Hippocampal formation (tissue), 2 donors: ENCODE measurements at regions not wholly inside any gene's neighbourhood (a gene's known extent, or its start where the extent isn't known, plus 50 kb on each side); places are given as distances from the start of the nearest gene placed in this dataset.
"Not testable (repeated sequence)": the region's sequence is repeated elsewhere in the genome, so short reads cannot be mapped to it uniquely, and the experiment has no call there.

Experiments
- DNase-seq, 2 donors: peaks; one replicate each; lab custom pipeline; 2025; lab: John Stamatoyannopoulos, UW

DNA sequence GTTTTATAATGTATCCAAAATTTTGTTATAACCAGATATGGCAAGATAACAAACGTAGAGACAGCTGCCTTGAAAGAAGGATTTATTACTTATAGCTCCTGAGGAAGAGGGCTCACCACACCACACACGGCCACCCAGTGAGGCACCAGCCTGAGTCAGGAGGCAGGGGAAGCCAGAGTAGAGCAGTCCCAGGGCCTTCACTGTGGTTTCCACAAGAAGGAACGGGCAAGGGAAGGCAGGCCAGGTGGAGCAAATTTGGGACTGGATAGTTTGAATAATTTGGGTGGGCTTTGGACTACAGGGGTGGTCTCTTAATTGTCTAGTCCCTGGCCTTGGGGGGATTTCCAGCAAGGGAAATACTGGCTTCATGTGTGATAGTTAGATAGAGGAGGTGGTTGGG lies 72.5 kb downstream of the RRAGC start:
- no peak for DNase-seq

DNA sequence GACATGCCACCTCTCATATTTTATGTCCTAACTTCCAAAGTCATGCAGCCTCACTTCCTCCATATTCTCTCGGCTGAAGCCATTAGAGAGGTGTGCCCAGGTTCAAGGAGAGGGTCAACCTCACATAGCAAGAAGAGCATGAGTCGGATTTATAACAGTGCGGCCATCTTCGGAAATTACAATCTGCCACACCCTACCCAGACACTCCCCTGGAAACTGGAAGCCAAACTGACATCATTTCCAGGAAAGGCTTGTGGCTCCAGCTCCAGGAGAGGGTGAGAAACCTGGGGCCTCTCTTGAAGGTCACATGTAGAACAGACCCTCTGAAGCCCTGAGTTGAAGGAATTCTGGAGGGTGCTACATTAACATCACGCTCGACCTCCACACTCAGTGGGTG lies 73.5 kb downstream of the RRAGC start:
- DNase-seq, result no peak

GRCh38 chr1:38785285-38786039 lies 74.1 kb downstream of the RRAGC start:
- DNase-seq, result no peak

DNA sequence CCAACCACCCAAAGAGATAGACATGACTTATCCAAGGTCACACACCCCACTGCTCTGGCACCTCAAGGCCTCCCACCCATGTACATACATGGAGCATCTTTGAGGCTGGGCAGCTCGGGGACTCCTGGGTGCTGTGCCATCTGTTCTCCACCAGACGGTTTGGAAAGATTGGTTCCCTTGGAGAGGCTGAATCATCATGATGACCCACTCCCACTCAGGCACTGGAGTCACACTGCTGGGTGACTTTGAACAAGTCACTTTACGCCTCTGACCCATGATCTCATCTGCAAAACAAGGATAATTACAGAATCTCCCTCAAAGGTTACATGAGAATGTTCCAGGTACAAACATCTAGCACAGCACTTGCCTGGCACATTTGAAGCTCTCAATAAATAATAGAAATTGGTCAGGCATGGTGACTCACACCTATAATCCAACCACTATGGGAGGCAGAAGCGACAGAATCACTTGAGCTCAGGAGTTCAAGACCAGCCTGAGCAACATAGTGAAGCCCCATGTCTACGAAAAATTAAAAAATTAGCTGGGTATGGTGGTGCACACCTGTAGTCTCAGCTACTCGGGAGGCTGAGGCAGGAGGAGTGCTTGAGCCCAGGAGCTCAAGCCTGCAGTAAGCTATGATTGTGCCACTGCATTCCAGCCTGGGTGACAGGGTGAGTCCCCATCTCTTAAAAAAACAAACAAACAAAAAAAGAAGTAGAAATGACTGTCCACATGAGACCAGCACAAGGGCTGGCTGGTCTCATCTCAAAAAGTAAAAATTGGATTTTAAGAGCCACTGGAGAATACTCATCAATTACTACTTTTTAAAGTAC lies 74.9 kb downstream of the RRAGC start:
- DNase-seq, result no peak

- peak in 1 of 2 donors; percentile 2 for DNase-seq
Measured at GRCh38 chr1:38783640-38784229, 75.8 kb downstream of the RRAGC start.

DNA sequence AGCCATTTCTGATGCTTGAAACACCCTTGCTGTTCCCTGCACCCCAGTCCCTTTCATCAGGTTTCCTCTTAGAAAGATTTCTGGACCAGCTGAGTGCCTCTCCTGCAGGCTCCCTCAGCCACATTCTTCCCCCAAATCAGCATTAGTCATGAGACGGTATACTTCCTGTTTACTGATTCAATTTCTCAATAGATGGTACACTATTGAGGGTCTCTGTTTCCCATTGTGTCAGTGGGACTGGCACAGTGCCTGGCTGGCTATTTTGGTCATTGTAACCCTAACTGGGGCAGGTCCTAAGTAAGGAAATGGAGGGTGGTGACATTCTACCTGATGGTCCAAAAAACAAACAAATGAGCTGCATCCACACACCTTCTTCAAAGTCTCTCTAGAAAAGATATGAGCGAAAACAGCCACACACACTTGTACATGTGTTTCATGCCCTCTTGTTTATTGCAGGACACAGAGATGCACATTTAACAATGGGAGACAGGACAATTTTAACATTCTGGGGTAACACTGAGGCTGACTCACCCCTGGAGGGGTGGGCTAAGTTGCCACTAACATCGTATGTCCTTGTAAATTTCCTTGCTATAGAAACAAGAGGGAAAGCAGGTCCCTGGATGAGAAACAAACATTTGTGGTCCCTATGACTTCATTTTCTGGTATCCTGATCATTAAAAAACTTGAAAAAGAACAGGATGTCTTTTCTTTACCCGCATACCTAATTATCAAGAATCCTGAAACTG lies 77.5 kb downstream of the RRAGC start:
- DNase-seq, result no peak

DNA sequence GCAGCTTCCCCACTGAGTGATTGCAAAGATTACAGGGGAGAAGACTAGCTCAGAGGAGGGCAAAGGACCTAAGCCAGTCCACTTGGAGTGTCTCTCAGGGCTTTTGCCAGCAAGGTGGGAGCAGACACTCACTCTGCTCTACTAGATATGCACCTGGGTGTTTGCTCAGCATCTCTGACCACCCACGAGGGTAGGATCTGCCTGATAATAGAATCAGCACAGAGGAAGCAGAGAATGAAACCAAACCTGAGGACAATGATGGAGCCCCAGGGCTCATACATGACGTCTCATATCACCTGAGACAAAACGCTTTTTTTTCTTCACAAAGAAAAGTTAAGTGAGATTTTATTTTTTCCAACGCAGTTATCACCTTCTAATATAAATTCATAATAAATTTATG lies 79.4 kb downstream of the RRAGC start:
- no peak for DNase-seq

DNA sequence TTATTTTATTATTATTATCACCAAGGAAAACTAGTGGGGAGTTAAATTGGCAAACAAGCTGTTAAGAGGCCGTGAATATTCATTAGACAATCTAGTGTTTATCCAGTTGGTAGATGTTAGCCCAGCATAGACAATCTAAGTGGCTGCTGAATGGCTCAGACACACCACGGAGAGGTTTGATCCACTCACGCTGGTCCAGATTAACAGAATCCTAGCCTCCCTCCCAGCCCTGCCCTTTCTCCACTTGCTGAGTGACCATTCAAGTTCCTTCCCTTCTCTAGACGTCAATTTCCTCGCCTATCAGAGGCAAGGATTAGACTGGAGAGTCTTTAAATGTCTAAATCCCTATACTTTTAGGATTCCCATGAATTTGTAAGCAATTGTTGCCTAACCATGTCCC lies 80.1 kb downstream of the RRAGC start:
- no peak for DNase-seq

DNA sequence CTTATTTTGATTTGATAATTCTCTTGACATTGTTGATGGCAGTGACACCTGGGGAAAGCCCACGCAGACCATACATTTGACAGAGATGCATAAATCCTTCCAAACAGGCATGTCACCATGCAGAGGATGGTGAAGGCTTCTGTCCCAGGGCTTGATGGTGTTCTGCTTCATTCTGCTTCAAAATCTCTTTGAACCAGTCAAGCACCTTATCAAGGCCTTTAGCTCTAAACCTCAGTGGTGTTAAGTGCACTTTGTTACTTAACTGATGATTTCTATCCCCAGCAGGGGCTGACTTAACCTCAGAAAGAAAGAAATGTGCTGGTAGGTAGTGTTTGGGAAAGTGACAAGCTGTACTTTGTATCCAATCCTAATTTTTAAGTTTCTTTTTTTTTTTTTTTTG lies 81.1 kb downstream of the RRAGC start:
- DNase-seq, result no peak

DNA sequence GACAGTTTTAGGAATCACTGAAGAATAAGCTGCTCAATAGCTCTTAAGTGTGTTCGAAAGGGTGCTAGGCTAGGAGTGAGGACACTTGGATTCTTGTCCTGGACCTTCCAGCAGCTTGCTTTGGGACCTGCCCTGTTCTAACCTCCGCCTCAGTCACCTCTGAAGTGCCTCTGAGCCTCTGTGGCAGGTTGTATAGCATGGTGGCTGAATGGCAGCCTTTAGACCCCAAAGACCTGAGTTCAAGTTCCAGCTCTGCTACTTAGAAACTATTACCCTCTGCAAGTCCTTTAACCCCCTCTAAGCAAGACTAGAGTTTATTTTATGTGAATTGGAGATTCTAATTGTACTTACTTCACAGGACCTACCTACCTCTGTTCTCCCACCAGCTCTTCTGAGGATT lies 81.5 kb downstream of the RRAGC start:
- DNase-seq, result no peak

GRCh38 chr1:38777464-38777957 lies 82.1 kb downstream of the RRAGC start:
- no peak for DNase-seq

GRCh38 chr1:38776466-38777065 lies 83.0 kb downstream of the RRAGC start:
- no peak for DNase-seq

DNA sequence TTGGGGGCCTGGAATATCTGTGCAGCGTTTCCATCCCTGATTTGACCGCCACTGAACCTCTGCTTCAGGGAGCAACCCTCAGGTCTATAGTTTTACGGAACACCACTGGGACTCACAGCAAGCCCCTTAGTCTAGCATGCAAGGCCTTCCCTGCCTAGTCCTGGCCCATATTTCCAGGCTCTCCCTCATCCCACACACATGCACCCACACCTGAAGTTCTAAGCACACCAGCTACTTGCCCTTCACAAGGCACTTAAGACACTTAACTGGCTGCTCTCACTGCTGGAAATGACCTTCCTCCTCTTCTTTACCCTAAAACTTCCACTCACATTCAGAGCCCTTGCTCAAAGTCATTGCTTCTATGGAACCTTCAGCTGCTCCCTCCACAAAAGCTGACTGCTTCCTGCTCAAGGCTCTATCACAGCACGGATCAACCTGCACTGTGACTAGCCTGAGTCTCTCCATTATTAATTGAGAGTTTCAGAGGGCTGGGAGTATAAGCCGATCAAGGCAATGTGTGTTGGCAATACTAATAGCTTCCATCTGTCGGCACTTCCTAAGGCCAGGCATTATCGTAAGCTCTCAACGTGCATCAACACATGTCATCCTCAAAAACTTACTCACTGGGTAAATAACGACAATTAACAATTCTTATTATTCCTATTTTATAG lies 84.3 kb downstream of the RRAGC start:
- DNase-seq, result no peak

- DNase-seq, result no peak
Measured at GRCh38 chr1:38773483-38773882, 86.1 kb downstream of the RRAGC start.

DNA sequence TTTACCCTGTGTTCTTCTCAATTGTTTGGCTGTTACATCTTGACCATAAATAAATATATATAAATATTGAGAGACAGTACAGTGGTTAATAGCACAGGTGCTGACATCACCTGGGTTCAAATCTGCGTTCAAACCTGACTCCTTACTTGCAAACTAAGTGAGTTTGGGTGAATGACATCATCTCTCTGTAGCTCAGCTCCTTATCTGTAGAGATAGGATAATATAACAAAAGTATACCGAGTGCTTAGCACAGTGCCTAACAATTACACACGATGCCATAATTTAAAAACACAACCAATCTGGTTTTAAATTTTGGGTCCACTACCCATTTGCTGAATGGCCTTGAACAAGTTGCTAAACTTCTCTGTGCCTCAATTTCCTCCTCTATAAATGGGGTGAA lies 86.6 kb downstream of the RRAGC start:
- DNase-seq, result no peak

GRCh38 chr1:38772026-38772425 lies 87.5 kb downstream of the RRAGC start:
- no peak for DNase-seq

GRCh38 chr1:38770516-38771173 lies 88.9 kb downstream of the RRAGC start:
- DNase-seq, result not testable (repeated sequence)

DNA sequence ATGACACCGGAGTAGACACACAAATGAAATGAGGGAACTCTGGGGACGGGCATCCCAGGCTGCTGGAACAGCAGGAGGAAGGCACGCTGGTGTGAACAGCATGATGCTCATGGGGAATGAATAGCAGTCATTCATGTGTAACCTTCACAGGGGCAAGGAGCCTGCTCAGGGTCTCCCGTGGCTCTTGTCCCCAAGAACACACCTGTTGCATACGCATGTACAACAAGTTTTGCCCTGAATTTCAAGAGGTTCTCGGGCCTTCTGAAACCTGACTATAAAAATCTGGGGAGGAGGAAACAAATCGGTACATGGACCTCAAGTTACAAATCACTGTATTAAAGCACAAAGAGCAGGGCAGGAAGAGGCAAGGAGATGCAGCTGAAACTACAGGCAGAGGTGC lies 93.4 kb downstream of the RRAGC start:
- no peak for DNase-seq

- no peak for DNase-seq
Measured at GRCh38 chr1:38763121-38763520, 96.5 kb downstream of the RRAGC start.

DNA sequence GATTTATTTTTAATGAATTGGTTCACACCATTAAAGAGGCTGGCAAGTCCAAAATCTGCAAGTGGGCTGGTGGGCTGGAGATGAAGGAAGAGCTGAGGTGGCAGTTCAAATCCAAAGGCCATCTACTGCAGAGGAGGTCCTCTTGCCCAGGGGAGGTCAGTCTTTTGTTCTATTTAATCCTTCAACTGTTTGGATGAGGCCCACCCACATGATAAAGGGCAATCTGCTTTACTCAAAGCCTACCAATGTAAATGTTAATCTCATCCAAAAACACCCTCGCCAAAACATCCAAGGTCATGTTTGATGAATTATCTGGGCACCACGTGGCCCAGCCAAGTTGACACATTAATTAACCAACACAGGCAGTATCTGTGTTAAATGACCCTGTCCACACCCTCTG lies 99.0 kb downstream of the RRAGC start:
- no peak for DNase-seq

DNA sequence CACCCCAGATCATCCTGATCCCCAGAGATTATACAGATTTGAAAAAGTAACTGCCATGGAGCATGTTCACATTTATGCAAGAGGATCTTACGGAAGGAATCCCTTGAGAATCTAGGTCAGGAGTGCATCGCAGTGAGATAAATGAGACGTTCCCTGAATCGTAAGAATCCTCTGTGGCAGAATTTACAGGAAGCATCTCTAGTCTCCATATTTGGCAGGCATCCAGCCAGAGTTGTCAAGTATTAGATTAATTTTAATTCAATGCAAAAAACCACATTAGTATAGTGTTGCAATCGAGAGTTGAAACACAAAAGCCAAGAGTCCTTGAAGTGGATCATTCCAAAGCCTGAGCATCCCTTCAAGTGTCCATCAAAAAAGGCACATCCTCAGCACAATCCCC lies 100.8 kb downstream of the RRAGC start:
- no peak for DNase-seq
